Ovary (tissue), 7 donors: ENCODE measurements at regions not wholly inside any gene's neighbourhood (a gene's known extent, or its start where the extent isn't known, plus 50 kb on each side); places are given as distances from the start of the nearest gene placed in this dataset.
"Not testable (repeated sequence)": the region's sequence is repeated elsewhere in the genome, so short reads cannot be mapped to it uniquely, and the experiment has no call there.

Experiments used
- DNase-seq, 5 donors: peaks; one replicate each; pipeline ENCODE4 v3.0.0-alpha.2; 2019 to 2020
- H3K27ac ChIP-seq, 2 donors: fragments of 200-600 bp; one replicate each; pipeline versions ENCODE4 v1.5.1 to v1.8.0; 2019 to 2022
- H3K27me3 ChIP-seq: fragments of 200-600 bp; one replicate; pipeline ENCODE4 v1.8.0; 2022
- H3K36me3 ChIP-seq: fragments of 200-600 bp; sonication (generic); one replicate; pipeline ENCODE4 v1.5.1; 2019
- H3K4me1 ChIP-seq: one replicate; pipeline ENCODE4 v1.8.1; 2013; ENCODE audit warnings: mild to moderate bottlenecking, moderate library complexity; ENCODE audit not compliant: insufficient read depth
- H3K4me3 ChIP-seq: fragments of 200-600 bp; sonication (generic); one replicate; pipeline ENCODE4 v1.5.1; 2017
- H3K9me3 ChIP-seq, 2 donors: fragments of 200-600 bp in 1 of 2; sonication (generic) in 1 of 2; one replicate each; pipeline versions ENCODE4 v1.5.1 to v1.8.1; 2013 to 2019; ENCODE audit warnings: mild to moderate bottlenecking in 1 of 2, moderate library complexity in 1 of 2
- EP300 ChIP-seq: sonication (generic); formaldehyde crosslinking; IDR thresholded peaks from one replicate; pipeline ENCODE4 v1.6.1; 2017; ENCODE audit warnings: antibody characterized with exemption
- POLR2A ChIP-seq: fragments of 450-650 bp; IDR thresholded peaks from one replicate; pipeline ENCODE4 v1.6.1; 2017; ENCODE audit warnings: antibody characterized with exemption, mild to moderate bottlenecking, moderate library complexity
- WGBS, 3 donors: extraction: QIAGEN DNeasy Blood & Tissue Kit in 1 of 3; methylation state at CpG; one replicate each; pipeline versions ENCODE4 v1.1.5 to v1.1.7; 2013 to 2017; 5-methylcytosine and 5-hydroxymethylcytosine counted together
- intact Hi-C, 4 donors: fragments of 100-400 bp; cut with DNase I; formaldehyde crosslinking; loops; one replicate each; pipeline versions ENCODE4 v1.11.0 to v1.15.1; 2022 to 2023
- TF ChIP-seq, protein P1 (sequence below), 3 donors: fragments of 450-650 bp in 2 of 3; fragments of 200-600 bp in 1 of 3; IDR thresholded peaks; one replicate each; pipeline versions ENCODE4 v1.5.1 to v1.8.0; 2016 to 2022; ENCODE audit warnings: antibody characterized with exemption in 3 of 3, mild to moderate bottlenecking in 1 of 3
- donor health status: DM: no; HTN: no; CAD: no; lungs with moderate emphysema.
- donor health status: DM: no; HTN: no; CAD: no.
- donor health status: Bipolar disorder and iron deficiency.
- donor health status: DM: no; HTN: no; CAD: no.
- donor health status: DM: yes; HTN: yes; CAD: no.

DNA sequence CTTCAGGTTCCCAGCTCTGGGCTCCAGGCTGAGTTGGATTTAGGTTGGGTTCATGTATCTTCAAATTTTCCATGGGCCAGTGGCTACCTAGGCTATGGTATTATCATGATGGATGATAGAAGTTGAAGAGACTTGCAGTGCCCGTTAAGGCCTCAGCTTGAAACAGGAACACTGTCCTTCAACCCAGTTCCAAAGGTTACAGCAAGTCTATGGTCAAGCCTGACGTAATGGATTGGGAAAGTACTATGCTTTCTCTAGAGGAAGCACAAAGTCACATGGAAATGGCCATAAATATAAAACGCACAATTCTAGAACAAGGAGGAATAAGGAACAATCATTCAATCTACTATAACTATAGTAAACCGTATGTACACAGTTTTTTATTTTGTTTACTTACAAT, 593.2 kb downstream of the ZEB2 start:
- Histone ChIP-seq H3K4me1 (peaks cover 4% of the 10 kb centered on the region), H3K27me3 (no peaks in the 10 kb centered on the region), H3K9me3 (no peaks in the 10 kb centered on the region), H3K4me3 (no peak overlapping the region), H3K36me3 (no peaks in the 10 kb centered on the region), H3K27ac (no peak overlapping the region)
- intact Hi-C loops = no loop called here
- TF ChIP-seq, protein P1, sequence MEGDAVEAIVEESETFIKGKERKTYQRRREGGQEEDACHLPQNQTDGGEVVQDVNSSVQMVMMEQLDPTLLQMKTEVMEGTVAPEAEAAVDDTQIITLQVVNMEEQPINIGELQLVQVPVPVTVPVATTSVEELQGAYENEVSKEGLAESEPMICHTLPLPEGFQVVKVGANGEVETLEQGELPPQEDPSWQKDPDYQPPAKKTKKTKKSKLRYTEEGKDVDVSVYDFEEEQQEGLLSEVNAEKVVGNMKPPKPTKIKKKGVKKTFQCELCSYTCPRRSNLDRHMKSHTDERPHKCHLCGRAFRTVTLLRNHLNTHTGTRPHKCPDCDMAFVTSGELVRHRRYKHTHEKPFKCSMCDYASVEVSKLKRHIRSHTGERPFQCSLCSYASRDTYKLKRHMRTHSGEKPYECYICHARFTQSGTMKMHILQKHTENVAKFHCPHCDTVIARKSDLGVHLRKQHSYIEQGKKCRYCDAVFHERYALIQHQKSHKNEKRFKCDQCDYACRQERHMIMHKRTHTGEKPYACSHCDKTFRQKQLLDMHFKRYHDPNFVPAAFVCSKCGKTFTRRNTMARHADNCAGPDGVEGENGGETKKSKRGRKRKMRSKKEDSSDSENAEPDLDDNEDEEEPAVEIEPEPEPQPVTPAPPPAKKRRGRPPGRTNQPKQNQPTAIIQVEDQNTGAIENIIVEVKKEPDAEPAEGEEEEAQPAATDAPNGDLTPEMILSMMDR (IDR thresholded peaks at IDR 0.05) = no peak
- TF ChIP-seq EP300 (no peak), POLR2A (no peak)
- 83 to 96% (median 96%) methylated on average over 4 of the region's 4 CpGs for WGBS, 3 donors
- no peak for DNase-seq

DNA sequence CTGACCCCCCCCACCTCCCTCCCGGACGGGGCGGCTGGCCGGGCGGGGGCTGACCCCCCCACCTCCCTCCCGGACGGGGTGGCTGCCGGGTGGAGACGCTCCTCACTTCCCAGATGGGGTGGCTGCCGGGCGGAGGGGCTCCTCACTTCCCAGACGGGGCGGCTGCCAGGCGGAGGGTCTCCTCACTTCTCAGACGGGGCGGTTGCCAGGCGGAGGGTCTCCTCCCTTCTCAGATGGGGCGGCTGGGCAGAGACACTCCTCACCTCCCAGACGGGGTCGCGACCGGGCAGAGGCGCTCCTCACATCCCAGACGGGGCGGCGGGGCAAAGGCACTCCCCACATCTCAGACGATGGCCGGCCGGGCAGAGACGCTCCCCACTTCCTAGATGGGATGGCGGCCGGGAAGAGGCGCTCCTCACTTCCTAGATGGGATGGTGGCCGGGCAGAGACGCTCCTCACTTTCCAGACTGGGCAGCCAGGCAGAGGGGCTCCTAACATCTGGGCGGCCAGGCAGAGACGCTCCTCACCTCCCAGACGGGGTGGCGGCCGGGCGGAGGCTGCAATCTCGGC, 597.6 kb downstream of the ZEB2 start:
- H3K9me3 ChIP-seq, H3K4me1 ChIP-seq, H3K27me3 ChIP-seq, DNase-seq, H3K27ac ChIP-seq, H3K4me3 ChIP-seq, intact Hi-C loops, H3K36me3 ChIP-seq: not testable (repeated sequence)
- WGBS, 3 donors = 96 to 98% (median 98%) methylated on average over 19 to 29 of the region's 42 CpGs

DNA sequence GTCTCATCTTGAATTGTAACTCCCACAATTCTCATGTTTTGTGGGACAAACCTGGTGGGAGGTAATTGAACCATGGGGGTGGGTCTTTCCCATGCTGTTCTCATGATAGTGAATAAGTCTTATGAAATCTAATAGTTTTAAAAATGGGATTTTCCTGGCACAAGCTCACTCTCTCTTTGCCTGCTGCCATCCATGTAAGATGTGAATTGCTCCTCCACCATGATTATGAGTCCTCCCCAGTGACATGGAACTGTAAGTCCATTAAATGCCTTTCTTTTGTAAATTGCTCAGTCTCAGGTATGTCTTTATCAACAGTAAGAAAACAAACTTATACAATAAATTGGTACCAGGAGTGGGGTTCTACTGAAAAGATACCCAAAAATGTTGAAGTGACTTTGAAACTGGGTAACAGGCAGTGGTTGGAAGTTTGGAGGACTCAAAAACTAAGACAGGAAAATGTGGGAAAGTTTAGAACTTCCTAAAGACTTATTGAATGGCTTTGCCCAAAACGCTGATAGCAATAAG, 601.4 kb downstream of the ZEB2 start:
- Histone ChIP-seq H3K4me1 (peaks cover 3% of the 10 kb centered on the region), H3K27ac (no peak overlapping the region), H3K36me3 (no peaks in the 10 kb centered on the region), H3K9me3 (no peaks in the 10 kb centered on the region), H3K27me3 (no peaks in the 10 kb centered on the region), H3K4me3 (no peak overlapping the region)
- WGBS, 3 donors = 94 to 100% (median 97%) methylated on average over 1 of the region's 1 CpG
- intact Hi-C loops = no loop called here
- no peak for DNase-seq
- TF ChIP-seq, protein P1 (IDR thresholded peaks at IDR 0.05) = no peak
- TF ChIP-seq EP300 (no peak), POLR2A (no peak)

DNA sequence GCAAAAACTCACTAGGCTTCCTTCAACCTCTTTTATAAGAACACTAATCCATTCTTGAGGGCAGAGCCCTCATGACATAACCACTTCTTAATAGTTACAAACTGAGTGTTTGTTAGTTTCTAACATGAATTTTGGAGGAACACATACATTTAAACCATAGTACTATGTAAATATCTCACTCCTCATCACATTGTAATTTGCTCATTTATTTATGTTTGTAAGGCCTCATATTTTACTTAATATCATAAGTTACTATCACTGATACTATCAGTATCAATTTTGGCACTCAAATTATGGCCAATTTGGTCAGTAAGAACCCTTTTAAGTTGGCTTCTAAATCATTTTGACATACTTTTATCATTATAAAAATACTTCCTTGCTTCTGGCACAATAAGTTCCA, 603.1 kb downstream of the ZEB2 start:
- Histone ChIP-seq H3K36me3 (no peaks in the 10 kb centered on the region), H3K27me3 (no peaks in the 10 kb centered on the region), H3K4me3 (no peak overlapping the region), H3K27ac (no peak overlapping the region), H3K9me3 (no peaks in the 10 kb centered on the region), H3K4me1 (peaks cover 3% of the 10 kb centered on the region)
- TF ChIP-seq POLR2A (no peak), EP300 (no peak)
- TF ChIP-seq, protein P1 (IDR thresholded peaks at IDR 0.05) = no peak
- DNase-seq = no peak
- intact Hi-C loops = no loop called here

DNA sequence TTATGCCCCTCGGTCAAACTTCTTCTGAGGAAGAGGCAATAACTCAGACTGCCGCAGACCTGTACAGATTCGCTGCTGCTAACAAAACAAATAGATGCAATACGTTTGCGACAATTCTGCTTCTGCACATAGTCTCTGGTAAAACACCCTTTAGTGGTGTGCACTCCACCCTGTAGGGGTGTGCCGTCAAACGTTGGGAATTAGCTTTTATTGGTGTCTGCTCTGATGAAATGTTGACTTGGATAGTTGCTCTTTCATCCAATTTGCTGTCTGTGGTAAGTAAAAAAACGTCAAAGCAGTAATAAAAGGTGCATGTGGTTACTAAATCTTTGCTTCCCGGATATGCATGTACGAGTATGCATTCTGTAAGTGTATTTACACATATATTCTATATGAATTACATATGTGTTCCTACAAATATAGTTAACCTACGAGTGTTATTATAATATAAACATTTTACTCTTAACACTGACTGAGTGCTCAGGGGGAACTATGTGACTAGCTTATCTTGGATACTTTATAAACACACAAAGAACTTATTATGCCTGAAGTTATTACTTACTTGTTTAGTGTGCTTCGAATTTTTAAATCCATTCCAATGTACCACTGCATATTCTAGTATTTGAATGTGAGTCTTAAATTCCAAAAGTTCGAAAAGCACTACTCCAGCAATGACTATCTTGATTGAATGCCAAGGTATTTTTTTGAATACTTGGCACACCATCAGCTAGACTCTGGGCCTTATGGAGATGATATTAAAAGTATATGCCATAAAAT, 610.2 kb downstream of the ZEB2 start:
- H3K4me3 ChIP-seq = no peak overlapping the region
- intact Hi-C loops = no loop called here
- 74 to 77% (median 74%) methylated on average over 13 of the region's 13 CpGs for WGBS, 3 donors
- TF ChIP-seq, protein P1 (IDR thresholded peaks at IDR 0.05) = no peak
- no peak for TF ChIP-seq POLR2A
- TF ChIP-seq EP300 = no peak
- H3K27me3 ChIP-seq = no peaks in the 10 kb centered on the region
- peaks cover 3% of the 10 kb centered on the region for H3K4me1 ChIP-seq
- H3K27ac ChIP-seq = no peak overlapping the region
- no peaks in the 10 kb centered on the region for H3K9me3 ChIP-seq
- no peaks in the 10 kb centered on the region for H3K36me3 ChIP-seq
- DNase-seq = no peak
